22Rv1 (cell line): ENCODE measurements at regions not wholly inside any gene's neighbourhood (a gene's known extent, or its start where the extent isn't known, plus 50 kb on each side); places are given as distances from the start of the nearest gene placed in this dataset.

Experiments used
- ZFX ChIP-seq: fragments of 450-650 bp; IDR thresholded peaks from 2 replicates; pipeline ENCODE4 v1.6.1; 2017; ENCODE audit warnings: antibody characterized with exemption, borderline replicate concordance
- TF ChIP-seq, protein P1 (sequence below): fragments of 450-650 bp; IDR thresholded peaks from 2 replicates; pipeline ENCODE4 v1.5.1; 2017; ENCODE audit warnings: mild to moderate bottlenecking

DNA sequence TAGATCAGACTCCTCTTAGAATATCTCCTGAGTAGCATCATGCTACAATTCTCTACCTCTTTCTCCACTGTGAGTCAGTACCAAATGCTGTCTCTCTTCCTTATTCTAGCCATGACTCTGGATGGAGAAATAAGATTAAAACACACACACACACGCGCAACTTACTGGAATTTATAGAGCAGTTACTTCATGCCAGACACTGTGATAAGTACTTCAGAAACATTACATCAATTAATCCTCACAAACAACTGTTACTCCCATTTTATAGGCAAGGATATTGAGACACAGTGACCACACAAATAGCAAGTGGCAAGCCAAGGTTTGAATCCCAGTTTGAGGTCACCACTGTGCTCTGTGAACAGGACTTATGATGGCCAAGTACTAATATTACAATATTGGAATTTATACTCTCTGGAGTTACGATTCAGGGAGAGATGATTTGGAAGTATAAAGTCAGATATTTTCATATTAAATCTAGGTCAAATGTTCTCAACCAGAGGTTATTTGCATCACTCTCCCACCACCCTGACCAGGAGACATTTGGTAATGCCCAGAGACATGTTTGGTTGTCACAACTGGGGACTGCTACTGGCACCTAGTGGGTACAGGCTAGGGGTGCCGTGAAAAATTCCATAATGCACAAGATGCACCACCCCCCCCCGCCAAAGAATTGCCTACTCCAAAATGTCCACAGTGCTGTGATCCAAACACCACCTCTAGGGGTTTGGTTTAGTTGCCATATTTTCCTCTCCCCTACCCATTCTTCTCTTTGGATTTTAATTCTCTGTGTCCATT is 221.6 kb downstream of the LTN1 start:
- TF ChIP-seq, protein P1, sequence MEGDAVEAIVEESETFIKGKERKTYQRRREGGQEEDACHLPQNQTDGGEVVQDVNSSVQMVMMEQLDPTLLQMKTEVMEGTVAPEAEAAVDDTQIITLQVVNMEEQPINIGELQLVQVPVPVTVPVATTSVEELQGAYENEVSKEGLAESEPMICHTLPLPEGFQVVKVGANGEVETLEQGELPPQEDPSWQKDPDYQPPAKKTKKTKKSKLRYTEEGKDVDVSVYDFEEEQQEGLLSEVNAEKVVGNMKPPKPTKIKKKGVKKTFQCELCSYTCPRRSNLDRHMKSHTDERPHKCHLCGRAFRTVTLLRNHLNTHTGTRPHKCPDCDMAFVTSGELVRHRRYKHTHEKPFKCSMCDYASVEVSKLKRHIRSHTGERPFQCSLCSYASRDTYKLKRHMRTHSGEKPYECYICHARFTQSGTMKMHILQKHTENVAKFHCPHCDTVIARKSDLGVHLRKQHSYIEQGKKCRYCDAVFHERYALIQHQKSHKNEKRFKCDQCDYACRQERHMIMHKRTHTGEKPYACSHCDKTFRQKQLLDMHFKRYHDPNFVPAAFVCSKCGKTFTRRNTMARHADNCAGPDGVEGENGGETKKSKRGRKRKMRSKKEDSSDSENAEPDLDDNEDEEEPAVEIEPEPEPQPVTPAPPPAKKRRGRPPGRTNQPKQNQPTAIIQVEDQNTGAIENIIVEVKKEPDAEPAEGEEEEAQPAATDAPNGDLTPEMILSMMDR: no peak
- no peak for TF ChIP-seq ZFX
